ENCODE measurements at regions not wholly inside any gene's neighbourhood (a gene's known extent, or its start where the extent isn't known, plus 50 kb on each side); places are given as distances from the start of the nearest gene placed in this dataset.

DNA sequence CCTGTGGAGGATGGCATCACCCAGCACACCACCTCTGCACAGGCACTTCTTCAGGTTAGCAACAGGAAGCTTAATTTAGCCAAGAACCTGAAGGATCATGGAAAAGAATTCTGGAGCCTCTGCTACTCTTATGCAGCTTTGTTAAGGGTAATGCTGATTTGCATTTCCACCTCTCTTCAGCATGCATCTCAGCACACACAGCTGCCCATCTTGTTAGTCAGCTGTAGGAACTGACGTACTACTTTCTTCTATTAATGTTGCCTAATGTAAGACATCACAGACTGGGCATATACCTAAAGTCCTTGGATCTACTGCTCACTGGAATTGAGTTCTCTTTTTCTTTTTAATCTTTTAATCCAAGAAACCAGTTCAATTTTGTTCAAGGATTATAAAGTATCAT is 181.0 kb downstream of the SPP2 start:
- TF ChIP-seq YY1 (IDR thresholded peaks at IDR 0.05; ENCODE audit: insufficient read depth, insufficient read length): no peak
- no peak for TF ChIP-seq ZNF274 (IDR thresholded peaks at IDR 0.05; ENCODE audit: low read depth, low read length)
- TF ChIP-seq SUZ12 (IDR thresholded peaks at IDR 0.05; ENCODE audit: extremely low read depth, insufficient read depth, insufficient read length): no peak

Measured in NT2/D1 (cell line).